ENCODE measurements at regions not wholly inside any gene's neighbourhood (a gene's known extent, or its start where the extent isn't known, plus 50 kb on each side); places are given as distances from the start of the nearest gene placed in this dataset.

DNA sequence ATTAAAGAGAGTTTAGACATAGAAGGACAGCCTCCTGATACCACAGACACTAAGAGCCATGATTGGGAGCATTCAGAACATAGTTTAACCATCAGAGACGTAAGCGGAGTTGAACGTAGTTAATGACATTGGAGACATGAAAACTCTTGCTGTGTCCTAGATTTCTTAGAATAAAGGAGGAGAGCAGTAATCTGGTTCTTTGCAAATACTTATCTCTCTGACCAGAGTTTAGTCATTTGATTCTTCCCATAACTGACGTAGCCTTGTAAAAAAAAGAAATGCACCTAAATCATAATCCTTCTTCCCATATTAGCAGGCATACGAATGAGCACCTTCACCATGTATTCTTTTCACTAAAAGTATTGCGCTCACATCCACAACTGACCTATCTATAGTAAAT lies 433.3 kb upstream of the SMC2 start:
- H3K4me1 ChIP-seq (ENCODE audit: insufficient read depth): no peaks in the 10 kb centered on the region
- H3K27me3 ChIP-seq (ENCODE audit: insufficient read depth): no peaks in the 10 kb centered on the region
- H3K79me2 ChIP-seq (replicated peaks; ENCODE audit: insufficient read depth): no peaks in the 10 kb centered on the region
- Mint-ChIP-seq H3K36me3 (ENCODE audit: low read depth) (peaks cover 18% of the 10 kb centered on the region; the same call in 2 of the 3 replicates), H3K4me1 (no peaks in the 10 kb centered on the region), H3K27ac (no peak overlapping the region), H3K9me3 (peaks cover 83% of the 10 kb centered on the region), H3K4me3 (no peak overlapping the region), H3K27me3 (ENCODE audit: insufficient read depth, low read depth, poor library complexity) (peaks cover 2% of the 10 kb centered on the region)
- H3K4me2 ChIP-seq: no peak overlapping the region
- peaks cover 7% of the 10 kb centered on the region for H3K36me3 ChIP-seq (ENCODE audit: insufficient read depth)
- H3F3A ChIP-seq (replicated peaks; ENCODE audit: low read depth): no peaks in the 10 kb centered on the region
- TF ChIP-seq CREB1 (CRISPR knock-in tag; IDR thresholded peaks at IDR 0.05; ENCODE audit: low read depth) (no peak), ZNF114 (CRISPR knock-in tag; IDR thresholded peaks at IDR 0.05) (no peak), EZH2phosphoT487 (IDR thresholded peaks at IDR 0.05; ENCODE audit: unreplicated experiment) (no peak), NANOG (IDR thresholded peaks at IDR 0.05; ENCODE audit: borderline replicate concordance) (no peak), ZNF331 (CRISPR knock-in tag; IDR thresholded peaks at IDR 0.05; ENCODE audit: low read depth) (no peak), STAT1 (IDR thresholded peaks at IDR 0.05; ENCODE audit: unreplicated experiment) (no peak), JUNB (IDR thresholded peaks at IDR 0.05; ENCODE audit: unreplicated experiment) (no peak), EZH2 (IDR thresholded peaks at IDR 0.05; ENCODE audit: low read depth, unreplicated experiment) (no peak), ETS1 (IDR thresholded peaks at IDR 0.05) (no peak), POLR2AphosphoS5 (IDR thresholded peaks at IDR 0.05; ENCODE audit: low read depth) (no peak)
- TF ChIP-seq, protein P1, sequence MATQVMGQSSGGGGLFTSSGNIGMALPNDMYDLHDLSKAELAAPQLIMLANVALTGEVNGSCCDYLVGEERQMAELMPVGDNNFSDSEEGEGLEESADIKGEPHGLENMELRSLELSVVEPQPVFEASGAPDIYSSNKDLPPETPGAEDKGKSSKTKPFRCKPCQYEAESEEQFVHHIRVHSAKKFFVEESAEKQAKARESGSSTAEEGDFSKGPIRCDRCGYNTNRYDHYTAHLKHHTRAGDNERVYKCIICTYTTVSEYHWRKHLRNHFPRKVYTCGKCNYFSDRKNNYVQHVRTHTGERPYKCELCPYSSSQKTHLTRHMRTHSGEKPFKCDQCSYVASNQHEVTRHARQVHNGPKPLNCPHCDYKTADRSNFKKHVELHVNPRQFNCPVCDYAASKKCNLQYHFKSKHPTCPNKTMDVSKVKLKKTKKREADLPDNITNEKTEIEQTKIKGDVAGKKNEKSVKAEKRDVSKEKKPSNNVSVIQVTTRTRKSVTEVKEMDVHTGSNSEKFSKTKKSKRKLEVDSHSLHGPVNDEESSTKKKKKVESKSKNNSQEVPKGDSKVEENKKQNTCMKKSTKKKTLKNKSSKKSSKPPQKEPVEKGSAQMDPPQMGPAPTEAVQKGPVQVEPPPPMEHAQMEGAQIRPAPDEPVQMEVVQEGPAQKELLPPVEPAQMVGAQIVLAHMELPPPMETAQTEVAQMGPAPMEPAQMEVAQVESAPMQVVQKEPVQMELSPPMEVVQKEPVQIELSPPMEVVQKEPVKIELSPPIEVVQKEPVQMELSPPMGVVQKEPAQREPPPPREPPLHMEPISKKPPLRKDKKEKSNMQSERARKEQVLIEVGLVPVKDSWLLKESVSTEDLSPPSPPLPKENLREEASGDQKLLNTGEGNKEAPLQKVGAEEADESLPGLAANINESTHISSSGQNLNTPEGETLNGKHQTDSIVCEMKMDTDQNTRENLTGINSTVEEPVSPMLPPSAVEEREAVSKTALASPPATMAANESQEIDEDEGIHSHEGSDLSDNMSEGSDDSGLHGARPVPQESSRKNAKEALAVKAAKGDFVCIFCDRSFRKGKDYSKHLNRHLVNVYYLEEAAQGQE (IDR thresholded peaks at IDR 0.05; ENCODE audit: unreplicated experiment): no peak
- TF ChIP-seq, protein P2, sequence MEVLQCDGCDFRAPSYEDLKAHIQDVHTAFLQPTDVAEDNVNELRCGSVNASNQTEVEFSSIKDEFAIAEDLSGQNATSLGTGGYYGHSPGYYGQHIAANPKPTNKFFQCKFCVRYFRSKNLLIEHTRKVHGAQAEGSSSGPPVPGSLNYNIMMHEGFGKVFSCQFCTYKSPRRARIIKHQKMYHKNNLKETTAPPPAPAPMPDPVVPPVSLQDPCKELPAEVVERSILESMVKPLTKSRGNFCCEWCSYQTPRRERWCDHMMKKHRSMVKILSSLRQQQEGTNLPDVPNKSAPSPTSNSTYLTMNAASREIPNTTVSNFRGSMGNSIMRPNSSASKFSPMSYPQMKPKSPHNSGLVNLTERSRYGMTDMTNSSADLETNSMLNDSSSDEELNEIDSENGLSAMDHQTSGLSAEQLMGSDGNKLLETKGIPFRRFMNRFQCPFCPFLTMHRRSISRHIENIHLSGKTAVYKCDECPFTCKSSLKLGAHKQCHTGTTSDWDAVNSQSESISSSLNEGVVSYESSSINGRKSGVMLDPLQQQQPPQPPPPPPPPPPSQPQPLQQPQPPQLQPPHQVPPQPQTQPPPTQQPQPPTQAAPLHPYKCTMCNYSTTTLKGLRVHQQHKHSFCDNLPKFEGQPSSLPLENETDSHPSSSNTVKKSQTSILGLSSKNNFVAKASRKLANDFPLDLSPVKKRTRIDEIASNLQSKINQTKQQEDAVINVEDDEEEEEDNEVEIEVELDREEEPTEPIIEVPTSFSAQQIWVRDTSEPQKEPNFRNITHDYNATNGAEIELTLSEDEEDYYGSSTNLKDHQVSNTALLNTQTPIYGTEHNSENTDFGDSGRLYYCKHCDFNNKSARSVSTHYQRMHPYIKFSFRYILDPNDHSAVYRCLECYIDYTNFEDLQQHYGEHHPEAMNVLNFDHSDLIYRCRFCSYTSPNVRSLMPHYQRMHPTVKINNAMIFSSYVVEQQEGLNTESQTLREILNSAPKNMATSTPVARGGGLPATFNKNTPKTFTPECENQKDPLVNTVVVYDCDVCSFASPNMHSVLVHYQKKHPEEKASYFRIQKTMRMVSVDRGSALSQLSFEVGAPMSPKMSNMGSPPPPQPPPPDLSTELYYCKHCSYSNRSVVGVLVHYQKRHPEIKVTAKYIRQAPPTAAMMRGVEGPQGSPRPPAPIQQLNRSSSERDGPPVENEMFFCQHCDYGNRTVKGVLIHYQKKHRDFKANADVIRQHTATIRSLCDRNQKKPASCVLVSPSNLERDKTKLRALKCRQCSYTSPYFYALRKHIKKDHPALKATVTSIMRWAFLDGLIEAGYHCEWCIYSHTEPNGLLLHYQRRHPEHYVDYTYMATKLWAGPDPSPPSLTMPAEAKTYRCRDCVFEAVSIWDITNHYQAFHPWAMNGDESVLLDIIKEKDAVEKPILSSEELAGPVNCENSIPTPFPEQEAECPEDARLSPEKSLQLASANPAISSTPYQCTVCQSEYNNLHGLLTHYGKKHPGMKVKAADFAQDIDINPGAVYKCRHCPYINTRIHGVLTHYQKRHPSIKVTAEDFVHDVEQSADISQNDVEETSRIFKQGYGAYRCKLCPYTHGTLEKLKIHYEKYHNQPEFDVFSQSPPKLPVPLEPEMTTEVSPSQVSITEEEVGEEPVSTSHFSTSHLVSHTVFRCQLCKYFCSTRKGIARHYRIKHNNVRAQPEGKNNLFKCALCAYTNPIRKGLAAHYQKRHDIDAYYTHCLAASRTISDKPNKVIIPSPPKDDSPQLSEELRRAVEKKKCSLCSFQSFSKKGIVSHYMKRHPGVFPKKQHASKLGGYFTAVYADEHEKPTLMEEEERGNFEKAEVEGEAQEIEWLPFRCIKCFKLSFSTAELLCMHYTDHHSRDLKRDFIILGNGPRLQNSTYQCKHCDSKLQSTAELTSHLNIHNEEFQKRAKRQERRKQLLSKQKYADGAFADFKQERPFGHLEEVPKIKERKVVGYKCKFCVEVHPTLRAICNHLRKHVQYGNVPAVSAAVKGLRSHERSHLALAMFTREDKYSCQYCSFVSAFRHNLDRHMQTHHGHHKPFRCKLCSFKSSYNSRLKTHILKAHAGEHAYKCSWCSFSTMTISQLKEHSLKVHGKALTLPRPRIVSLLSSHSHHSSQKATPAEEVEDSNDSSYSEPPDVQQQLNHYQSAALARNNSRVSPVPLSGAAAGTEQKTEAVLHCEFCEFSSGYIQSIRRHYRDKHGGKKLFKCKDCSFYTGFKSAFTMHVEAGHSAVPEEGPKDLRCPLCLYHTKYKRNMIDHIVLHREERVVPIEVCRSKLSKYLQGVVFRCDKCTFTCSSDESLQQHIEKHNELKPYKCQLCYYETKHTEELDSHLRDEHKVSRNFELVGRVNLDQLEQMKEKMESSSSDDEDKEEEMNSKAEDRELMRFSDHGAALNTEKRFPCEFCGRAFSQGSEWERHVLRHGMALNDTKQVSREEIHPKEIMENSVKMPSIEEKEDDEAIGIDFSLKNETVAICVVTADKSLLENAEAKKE (CRISPR knock-in tag; IDR thresholded peaks at IDR 0.05): no peak
- TF ChIP-seq, protein P3, sequence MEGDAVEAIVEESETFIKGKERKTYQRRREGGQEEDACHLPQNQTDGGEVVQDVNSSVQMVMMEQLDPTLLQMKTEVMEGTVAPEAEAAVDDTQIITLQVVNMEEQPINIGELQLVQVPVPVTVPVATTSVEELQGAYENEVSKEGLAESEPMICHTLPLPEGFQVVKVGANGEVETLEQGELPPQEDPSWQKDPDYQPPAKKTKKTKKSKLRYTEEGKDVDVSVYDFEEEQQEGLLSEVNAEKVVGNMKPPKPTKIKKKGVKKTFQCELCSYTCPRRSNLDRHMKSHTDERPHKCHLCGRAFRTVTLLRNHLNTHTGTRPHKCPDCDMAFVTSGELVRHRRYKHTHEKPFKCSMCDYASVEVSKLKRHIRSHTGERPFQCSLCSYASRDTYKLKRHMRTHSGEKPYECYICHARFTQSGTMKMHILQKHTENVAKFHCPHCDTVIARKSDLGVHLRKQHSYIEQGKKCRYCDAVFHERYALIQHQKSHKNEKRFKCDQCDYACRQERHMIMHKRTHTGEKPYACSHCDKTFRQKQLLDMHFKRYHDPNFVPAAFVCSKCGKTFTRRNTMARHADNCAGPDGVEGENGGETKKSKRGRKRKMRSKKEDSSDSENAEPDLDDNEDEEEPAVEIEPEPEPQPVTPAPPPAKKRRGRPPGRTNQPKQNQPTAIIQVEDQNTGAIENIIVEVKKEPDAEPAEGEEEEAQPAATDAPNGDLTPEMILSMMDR (conservative IDR thresholded peaks at IDR 0.05; ENCODE audit: low read depth in 2 of 2): no peak
- ATAC-seq (no peak), DNase-seq (ENCODE audit: low spot score) (no peak)
- H3K27ac ChIP-seq (ENCODE audit: low read depth): no peak overlapping the region
- no peak overlapping the region for H3K4me3 ChIP-seq
- H2AFZ ChIP-seq: no peak overlapping the region
- H4K20me1 ChIP-seq (replicated peaks; ENCODE audit: insufficient read depth): no peaks in the 10 kb centered on the region
- no peaks in the 10 kb centered on the region for H3K9me2 ChIP-seq (ENCODE audit: insufficient read depth)
